ENCODE measurements at regions not wholly inside any gene's neighbourhood (a gene's known extent, or its start where the extent isn't known, plus 50 kb on each side); places are given as distances from the start of the nearest gene placed in this dataset.

DNA sequence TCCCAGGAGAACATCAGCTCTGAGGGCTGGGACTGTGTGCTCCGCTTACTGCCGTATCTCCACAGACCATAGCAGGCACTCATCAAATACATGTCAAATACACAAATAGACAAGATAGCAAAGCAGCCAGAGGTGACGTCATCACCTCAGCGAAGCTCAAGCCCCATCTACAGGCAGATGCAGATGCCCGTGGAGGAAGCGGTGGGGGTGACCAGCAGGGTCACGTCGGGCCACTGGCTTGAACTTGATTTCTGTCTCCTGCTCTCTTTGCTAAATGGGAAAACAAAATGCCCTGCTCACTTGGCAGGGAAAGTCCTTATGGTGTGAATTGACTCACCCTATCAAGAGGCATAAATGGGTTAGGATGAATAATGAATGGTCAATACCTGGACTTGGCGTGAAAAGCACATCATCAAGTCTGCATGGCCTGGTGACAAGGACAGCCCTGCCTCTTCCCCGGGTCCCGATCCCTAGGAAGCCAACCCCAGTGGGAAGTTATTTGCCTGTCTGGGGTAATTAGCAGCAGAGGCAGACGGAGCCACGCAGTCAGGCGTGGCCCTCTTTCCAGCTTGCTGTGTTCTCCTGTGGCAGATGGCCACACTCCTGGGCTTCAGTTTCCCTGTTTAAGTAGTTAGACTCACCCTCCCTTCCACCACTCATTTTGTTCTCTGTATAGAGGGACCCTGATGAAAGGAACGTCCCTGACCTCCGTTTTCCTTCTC is 536.0 kb downstream of the NPHP4 start:
- DNase-seq = no peak

DNA sequence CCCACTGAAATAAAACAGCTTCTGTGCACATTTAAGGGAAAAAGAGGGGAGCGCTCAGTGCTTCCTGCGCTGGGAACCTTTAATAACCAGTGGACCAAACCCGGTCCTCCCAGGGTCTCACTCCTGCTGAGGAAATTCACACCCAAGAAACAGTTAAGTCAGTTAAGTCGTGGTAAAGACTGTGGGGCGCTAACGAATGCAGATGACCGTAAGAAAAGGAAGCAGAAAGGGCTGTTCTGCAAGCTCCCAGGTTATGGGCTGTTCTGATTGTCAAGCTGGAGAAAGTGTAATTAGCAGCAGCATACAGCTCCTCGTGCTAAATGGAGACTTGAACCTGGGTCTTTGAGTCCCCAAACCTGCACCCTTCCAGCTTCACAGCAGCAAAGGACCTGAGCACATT is 536.6 kb downstream of the NPHP4 start:
- no peak for DNase-seq

DNA sequence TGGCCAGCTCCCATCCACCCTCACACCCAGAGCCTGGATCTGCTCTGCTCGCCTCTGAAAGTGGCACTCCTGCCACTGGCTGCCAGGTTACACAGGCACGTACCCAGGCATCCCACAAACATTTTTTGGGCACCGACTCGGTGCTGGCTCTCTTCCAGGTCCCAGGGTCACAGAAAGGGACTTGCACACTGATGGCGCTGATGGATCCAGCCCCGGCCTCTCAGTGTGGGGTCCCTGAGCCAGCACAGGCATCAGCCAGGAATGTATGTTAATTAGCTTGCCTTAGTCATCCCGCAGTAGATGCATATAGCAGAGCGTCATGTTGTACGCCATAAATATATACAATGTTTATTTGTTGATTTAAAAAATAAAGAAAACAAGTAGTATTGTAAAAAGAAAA is 537.2 kb downstream of the NPHP4 start:
- DNase-seq = no peak

DNA sequence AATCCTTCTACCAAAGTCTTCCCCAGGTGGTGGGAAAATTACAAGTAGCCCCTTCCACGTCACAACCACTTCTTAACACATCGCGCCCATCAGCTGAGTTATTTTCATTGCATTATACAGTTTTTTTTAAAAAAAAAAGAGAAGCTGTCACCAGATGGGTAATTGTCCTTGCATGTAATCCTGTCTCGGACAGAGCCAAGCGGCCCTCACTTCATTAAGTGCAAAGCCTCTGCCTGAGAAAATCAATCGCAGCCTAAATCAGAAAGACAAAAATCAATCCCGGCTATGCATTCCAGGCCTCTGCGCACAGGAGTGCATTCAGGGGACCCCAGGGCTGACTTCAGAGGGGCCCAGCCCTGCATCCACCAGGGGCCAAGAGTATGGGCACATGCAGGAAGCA is 538.9 kb downstream of the NPHP4 start:
- DNase-seq = no peak

DNA sequence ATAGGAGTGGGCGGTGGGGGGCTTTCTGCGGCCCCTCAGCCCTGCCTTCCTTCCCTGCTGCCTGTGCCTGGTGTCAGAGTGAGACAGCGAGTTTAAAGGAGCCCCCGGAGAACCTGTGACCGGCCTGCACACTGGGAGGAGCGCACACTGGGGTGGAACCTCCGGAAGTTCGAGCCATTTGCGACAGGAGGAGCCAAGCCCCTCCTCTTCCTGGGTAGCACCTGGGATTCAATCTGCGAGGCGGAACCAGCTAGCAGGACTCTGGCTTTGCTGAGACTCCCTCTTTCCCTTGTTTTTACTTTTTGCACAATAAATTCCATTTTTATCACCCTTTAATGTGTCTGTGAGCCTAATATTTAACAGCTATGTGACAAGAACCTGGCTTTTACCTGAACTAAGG is 540.6 kb downstream of the NPHP4 start:
- no peak for DNase-seq

DNA sequence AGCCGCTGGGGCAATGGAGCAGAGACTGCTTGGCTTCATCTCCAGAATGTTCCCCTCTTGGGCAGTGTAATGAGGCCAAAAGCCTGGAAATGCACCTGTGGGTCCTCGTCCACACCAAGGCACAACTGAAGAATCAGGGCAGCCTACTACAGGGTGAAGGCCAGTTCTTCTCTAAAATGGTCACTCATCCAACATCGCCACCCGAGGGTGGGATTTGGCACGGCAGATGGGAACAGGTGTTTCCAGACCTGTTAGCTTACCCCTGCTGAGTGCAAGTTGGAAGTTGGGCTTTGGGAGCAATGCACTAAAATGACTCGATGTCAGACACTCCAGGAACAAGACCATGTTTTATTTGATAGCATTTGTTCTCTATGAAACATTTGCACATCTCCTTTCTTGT is 543.7 kb downstream of the NPHP4 start:
- DNase-seq = no peak

DNA sequence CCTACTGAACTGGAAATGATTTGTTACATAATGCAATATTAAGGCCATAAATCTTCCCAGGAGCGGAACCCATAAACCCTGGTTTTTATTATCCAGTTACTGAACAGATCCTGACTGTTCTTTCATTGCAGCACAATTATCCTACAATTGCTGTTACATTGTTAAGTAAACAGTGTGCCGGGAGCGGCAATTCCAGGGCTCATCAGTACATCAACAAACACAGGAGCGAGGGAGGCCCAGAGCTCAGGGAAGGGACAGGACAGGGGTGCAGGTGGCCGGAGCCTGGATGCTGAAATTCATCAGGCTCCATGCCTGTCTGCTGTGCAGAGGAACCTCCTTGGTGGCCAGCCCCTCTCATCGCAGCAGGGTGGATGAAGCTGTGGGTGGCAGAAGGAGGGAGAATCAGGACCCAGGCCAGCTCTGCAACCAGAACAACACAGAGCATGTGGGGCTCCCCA is 544.7 kb downstream of the NPHP4 start:
- DNase-seq = no peak

DNA sequence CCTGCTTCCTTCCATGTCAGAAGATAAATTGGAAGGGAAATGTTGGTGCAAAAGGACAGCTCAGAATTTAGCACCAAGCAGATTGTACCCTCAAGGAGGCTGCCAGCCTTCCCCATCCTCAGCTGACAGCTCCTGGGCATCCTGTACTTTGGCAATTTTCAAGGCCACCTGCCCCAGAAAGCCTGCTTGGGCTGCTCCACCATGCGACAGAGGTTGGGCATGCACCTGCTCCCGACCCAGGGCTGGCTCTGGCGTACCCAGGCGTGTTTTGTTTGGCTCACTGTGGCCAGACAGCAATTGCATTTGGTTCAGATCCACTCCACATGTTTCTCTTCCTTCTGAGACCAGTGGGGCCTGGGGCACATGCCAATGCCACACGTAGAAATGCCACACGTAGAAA is 547.8 kb downstream of the NPHP4 start:
- no peak for DNase-seq

DNA sequence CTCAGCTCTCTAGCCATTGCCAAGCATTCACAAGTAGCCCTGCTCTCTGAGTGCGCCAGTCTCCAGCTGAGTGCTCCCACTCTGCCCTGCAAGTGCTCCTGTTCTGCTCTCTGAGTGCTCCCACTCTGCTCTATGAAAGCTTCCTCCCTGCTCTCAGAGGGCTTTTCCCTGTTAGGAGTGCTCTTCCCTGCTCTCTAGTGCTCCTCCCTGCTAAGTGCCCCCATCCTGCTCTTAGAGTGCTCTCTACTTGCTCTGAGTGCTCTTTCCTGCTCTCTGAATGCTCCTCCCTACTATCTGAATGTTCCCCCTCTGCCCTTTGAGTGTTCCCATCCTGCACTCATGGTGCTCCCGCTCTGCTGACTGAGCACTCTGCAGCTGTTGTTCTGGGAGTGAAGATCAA is 555.4 kb downstream of the NPHP4 start:
- no peak for DNase-seq

DNA sequence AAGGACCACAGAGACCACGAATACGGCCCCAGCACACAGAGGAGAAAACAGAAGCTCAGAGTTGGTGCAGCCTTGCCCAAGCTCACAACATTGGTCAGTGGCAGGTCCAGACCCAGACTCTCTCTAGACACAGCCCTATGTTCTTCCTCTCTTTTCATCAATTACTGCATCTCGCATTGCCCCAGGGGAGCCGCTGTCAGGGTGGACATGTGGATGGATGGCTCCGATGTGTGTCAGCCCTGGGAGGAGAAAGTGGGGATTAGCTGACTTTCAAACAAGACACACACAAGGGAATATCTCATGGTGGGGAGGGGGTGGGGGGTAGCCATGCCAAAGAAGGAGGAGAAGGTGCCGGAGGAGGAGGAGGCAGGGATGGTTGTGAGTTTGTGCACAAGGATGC is 556.8 kb downstream of the NPHP4 start:
- no peak for DNase-seq

DNA sequence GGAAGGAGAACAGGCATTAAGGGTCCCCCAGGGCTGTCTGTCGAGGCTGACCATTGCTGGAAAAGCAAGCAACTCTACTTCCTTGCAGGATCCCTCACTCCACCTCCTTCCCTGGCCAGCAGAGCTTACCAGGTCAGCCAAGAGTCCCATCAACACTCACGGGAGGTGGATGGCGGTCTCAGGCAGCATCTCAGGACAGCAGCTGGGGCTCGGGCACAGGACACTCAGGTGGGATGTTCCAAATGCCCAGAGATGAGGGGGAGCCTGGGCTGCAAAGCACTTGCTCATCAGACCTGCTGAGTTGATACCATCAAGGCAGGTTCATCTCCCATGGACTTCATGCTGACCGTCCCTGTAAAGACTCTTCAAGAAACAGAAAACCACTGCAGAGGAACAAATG is 559.8 kb downstream of the NPHP4 start:
- DNase-seq = no peak

DNA sequence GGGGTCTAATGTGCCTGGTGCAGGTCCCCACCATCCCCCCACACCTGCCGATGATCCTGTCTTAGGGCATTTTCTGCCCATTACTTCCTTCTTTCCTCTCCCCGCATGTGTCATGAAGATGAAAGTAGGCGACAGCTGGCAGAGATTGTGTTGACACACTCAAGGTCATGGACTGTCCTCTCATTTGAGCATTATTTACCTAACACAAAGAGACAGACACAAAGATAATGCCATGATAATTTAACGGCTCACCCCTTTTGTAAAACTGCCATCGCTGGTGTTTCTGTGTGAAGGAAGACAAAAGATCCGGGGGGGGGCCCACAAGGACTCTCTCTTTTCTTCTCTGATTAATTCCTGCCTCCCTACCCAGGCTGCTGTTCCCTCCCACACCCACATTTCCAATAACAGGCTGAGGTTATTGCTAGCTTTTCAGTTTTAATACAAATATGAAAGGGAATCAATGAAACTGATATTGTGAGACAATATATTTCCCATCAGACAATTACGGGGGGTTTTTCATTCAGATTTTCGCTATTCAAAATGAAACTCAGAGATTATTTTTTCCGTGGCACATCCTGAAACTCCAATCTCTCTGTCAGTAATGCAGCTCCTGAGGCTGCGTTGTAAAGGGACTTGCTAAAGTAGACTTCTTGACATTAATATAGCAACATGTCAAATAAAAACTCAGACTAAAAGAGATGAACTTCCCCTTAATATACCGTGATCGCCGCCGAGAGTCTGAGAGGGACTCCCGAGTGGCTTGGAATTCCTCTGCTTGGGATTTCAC is 561.1 kb downstream of the NPHP4 start:
- no peak for DNase-seq

DNA sequence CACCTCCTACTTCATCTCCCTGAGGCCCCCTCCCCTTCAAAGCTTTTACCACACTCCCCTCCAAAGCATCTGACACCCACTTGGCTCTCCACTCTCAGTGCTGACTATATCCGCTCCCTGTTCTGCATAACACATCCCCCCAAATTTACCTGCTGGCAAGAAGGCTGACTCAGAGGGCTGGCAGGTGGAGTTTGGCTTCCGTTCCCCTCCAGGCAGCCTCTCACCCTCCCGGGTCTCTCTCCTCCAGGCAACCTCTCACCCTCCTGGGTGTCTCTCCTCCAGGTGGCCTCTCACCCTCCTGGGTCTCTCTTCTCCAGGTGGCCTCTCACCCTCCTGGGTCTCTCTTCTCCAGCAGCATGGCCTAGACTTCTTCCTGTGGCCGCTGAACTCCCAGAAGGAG is 562.1 kb downstream of the NPHP4 start:
- no peak for DNase-seq

DNA sequence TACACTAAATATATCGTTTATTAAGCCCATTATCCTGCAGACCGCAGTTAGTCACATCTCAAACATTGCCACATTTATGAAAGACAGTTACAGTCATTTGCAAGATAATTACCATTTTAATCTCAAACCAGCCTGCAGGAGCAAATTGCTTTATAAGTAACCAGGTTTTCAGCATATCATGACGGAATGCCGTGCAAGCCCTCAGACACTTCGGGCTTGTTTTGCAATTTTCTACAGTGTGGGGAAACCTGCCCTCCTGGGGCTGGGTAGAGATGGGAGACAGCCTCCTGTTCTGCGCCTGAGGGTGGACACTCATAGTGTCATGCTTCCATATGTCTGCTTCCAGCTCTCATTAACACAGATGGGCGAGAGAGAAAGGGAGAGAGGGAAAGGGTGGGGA is 563.9 kb downstream of the NPHP4 start:
- no peak for DNase-seq

DNA sequence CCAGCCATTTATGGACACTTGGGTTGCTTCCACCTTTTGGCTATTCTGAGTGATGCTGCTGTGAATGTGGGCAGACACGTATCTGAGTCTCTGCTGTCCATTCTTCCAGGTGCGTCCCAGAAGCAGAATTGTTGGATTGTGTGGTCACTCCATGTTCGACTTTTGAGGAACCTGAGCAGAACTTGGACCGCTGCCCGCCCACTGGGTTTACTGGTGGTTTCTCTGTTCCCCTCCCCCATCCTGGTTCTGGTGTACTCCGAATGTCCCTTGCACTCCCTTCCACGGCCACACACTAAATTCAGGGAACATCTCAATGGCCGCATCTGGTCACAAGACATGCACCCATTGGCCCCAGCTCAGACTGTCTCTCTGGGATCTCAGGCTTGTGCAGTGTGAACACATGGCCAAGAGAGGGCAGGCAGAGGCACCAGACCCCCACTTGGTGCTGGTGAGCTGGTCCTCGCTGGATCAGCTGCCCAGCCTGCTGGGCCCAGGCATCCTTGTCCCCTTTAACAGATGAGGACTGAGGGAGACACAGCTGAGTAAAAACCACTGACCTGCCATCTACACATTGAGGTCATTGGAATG is 565.1 kb downstream of the NPHP4 start:
- DNase-seq = no peak

DNA sequence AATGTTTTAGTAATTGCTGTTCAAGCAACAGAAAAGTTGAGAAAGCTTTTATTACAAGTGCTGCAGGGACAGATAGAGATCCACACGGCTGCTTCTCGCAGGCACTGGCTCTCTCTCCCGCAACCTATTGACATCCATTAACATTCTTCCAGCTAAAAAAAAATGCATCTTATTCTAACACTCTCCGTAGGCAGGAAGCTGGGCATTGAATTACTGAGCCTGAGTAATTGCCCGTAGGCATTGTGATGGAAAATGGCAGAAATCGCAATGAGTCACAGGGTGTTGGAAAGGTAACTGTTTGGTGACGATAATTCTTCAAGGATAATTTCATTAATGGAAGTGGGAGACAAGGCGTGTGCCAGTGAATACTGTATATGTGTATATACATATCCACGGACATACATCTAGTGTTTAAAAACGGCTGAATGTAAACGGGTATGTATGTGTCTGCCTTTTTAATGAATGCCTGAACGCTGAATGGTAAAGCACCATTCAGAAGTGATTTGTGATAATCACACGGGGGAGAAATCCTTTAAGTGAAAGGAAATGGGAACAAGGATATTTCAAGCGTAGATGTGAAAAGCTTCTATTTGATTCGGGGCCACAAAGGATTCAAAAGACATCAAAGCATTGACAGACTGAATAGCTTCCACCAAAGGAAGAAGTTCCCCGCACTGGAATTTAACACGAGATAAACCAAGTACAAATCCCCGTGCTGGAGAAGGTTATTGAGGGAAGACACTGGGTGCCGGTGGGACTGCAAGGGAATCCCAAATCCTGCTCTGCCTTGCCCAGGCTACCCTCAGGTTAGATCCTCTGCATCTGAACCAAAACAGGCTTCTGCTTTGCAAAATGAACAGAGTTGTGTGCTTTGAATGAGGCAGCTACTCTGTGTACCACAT is 567.2 kb downstream of the NPHP4 start:
- DNase-seq = no peak

DNA sequence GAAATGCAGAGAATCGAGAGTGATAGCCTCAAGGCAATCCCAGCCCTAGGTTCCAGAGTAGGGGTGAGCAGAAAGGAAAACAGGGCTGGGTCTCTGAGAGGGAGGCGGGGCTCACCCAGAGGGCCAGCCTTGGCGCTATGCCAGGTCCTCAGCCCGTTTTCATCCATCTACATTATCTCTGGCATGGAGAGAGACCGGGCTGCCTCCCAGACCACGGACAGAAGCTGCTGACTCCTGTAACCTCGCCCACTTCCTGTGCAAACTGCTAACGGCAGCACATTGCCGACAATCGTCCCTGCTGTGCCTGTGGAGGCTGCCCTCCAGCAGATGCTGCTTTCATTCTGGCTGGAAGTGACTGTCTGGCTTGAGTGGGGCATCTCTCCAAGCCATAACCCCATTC is 569.1 kb downstream of the NPHP4 start:
- DNase-seq = no peak

DNA sequence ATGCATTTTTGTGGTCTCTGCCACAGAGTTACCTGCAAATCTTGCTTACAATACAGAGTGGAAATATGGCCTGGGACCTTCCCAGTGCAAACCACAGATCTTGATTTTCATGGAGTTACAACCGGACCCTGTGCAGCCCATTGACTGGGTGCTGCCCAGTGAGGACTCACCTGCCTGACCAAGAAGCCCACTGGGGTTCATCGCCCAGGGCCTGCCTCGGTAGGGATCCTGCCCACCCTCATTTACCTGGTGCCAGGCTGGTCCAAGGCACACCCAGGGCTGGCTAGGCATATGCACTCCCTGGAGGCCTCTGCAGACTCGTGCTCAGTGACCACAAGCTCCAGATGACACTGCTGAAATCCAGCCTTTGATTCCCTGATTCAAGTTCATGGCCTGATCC is 572.7 kb downstream of the NPHP4 start:
- no peak for DNase-seq

DNA sequence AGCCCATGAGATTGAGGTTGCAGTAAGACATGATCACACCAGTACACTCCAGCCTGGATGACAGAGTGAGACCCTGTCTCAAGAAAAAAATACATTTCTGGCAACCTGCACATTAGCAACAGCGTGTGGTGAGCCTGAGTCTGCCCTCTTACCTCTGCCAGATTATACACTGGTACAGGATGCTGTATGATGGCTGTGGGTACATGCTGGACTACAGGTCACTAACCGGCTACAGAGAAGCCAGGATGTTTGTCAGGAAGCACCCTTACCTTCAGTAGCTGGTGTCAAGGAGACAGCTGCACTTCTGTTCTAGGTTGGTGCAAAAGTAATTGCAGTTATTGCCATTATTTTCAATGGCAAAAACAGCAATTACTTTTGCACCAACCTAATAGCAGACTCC is 575.7 kb downstream of the NPHP4 start:
- DNase-seq = no peak

DNA sequence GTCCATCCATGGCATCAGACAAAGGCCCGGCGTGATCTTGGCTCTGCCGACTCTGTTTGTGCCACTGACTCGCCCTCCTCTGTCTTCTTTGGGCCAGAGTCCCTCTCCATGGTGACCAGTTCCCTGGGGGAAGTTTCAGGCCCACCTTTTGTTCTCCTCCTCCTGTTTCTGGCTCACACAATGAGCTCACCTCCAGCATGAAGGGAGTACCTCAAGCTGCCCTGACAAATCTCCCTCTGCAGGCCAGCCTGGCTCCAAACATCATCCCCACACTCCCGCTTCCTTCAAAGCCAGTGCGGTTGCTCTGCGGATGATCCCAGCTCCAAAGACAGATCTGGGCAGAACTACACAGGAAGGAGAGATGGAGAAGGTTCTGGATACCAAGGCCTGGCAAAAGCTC is 576.6 kb downstream of the NPHP4 start:
- no peak for DNase-seq

DNA sequence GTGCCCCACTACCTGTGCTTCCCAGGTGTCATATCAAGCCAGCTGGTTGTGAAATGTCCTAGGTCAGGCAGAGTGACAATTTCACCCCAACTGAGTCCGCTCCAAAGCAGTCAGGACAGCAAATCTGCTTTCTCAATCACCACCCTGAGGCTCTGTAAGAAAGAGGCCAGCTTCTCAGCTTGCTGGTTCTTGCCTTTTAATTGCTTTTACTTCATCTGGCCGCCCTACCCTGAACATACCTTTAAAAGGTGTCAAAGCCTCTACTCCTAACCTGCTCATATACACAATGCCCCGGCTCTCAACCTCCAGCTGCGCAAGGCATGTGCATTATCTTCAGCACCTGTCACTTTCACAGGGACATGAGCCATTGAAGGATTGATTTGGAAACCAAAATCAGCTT is 581.6 kb downstream of the NPHP4 start:
- DNase-seq = no peak

DNA sequence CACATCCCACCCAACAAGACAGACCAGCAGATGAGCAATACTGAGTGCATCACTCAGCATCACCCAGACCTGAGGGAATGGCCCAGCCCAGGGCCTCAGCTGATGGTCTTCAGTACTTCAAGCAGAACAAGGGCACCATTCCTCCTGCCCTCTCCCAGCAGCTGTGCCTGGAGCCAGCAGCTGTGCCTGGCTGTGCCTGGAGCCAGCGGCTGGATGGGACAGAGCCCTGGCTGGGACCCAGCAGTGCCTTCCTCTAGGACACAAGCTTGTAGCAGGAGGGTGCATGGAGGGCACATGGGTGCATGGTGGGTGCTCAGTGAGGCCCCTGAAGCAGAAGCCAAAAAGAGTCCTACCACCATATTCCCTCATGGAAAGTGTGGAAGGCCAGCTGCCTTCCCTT is 583.8 kb downstream of the NPHP4 start:
- DNase-seq = no peak

DNA sequence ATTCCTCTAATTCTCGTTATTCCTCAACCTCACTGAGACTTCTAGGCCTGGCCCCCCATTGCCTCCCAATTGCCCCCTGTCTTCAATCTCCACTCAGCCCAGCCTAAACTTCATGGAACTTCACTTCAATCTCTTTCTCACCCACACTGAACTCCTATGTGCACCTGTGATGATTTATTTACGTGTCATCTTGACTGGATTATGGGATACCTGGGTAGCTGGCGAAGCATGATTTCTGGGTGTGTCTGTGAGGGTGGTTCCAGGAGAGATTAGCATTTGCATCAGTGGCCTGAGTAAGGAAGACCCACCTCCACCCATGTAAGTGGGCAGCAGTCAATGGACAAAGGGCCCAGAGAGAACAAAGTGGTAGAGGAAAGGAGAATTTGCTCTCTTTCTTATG is 587.0 kb downstream of the NPHP4 start:
- no peak for DNase-seq
